GM21576 (cell line): ENCODE measurements at regions not wholly inside any gene's neighbourhood (a gene's known extent, or its start where the extent isn't known, plus 50 kb on each side); places are given as distances from the start of the nearest gene placed in this dataset.

Experiments used
- ATAC-seq: cut with Tn5 transposase; IDR thresholded peaks from one replicate; pipeline ENCODE4 v1.9.1; 2021; ENCODE audit warnings: mild to moderate bottlenecking, moderate library complexity; ENCODE audit not compliant: unreplicated experiment

GRCh38 chr16:73846356-73846755, 450.3 kb upstream of the PSMD7 start:
- no peak for ATAC-seq

GRCh38 chr16:73846007-73846330, 450.6 kb upstream of the PSMD7 start:
- no peak for ATAC-seq

- ATAC-seq: no peak
These were observed 451.2 kb upstream of the PSMD7 start for GRCh38 chr16:73845238-73846006.

- no peak for ATAC-seq
These were observed 455.9 kb upstream of the PSMD7 start for GRCh38 chr16:73840728-73841127.

- ATAC-seq: no peak
These were observed 465.4 kb upstream of the PSMD7 start for GRCh38 chr16:73831220-73831619.

- ATAC-seq: no peak
These were observed 473.3 kb upstream of the PSMD7 start for GRCh38 chr16:73823205-73823849.

GRCh38 chr16:73817526-73818324, 478.9 kb upstream of the PSMD7 start:
- ATAC-seq: no peak

GRCh38 chr16:73813527-73813926, 483.1 kb upstream of the PSMD7 start:
- no peak for ATAC-seq

- no peak for ATAC-seq
These were observed 492.2 kb upstream of the PSMD7 start for GRCh38 chr16:73804456-73804855.

- ATAC-seq: no peak
These were observed 498.1 kb upstream of the PSMD7 start for GRCh38 chr16:73798471-73798870.

GRCh38 chr16:73797115-73797514, 499.5 kb upstream of the PSMD7 start:
- no peak for ATAC-seq

GRCh38 chr16:73796241-73796640, 500.4 kb upstream of the PSMD7 start:
- no peak for ATAC-seq

GRCh38 chr16:73794994-73795393, 501.6 kb upstream of the PSMD7 start:
- no peak for ATAC-seq

GRCh38 chr16:73793871-73794437, 502.7 kb upstream of the PSMD7 start:
- no peak for ATAC-seq

GRCh38 chr16:73793260-73793659, 503.4 kb upstream of the PSMD7 start:
- no peak for ATAC-seq

- ATAC-seq: no peak
These were observed 504.2 kb upstream of the PSMD7 start for GRCh38 chr16:73792199-73793020.

- no peak for ATAC-seq
These were observed 515.3 kb upstream of the PSMD7 start for GRCh38 chr16:73781297-73781696.

- no peak for ATAC-seq
These were observed 517.7 kb upstream of the PSMD7 start for GRCh38 chr16:73778887-73779286.

- ATAC-seq: no peak
These were observed 520.7 kb upstream of the PSMD7 start for GRCh38 chr16:73775841-73776388.
